Fibroblast of mammary gland (primary cell): ENCODE measurements at regions not wholly inside any gene's neighbourhood (a gene's known extent, or its start where the extent isn't known, plus 50 kb on each side); places are given as distances from the start of the nearest gene placed in this dataset.

Experiments
- DNase-seq: peaks from one replicate; pipeline ENCODE4 v3.0.0-alpha.2; 2010; ENCODE audit warnings: low read depth
- H3K4me3 ChIP-seq: 2 replicates; pipeline ENCODE4 v1.5.1; 2011; ENCODE audit warnings: low read depth, mild to moderate bottlenecking, low read length, moderate library complexity; ENCODE audit not compliant: control insufficient read depth
- TF ChIP-seq, protein P1 (sequence below): conservative IDR thresholded peaks from 2 replicates; pipeline ENCODE4 v1.5.1; 2011; ENCODE audit warnings: low read depth, low read length, inconsistent platforms; ENCODE audit not compliant: control insufficient read depth, insufficient read depth

DNA sequence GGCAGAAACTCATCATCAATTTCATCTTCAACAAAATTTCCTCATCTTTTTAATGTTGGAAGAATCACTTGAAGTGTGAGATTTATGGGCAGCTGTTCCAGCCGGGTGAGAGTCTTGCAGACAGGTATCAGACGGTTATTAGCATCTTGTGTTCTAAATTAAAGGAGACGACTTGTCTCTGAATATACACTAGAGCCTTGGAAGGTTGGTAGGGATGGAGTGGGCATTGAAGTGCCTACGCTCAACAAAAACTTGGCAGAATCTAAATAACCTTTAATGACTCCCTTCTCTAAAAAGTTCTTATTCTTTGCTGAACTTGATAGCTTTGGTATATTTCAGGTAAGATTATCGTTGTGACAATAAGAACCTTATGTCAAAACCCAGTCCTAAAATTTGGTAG, 111.5 kb upstream of the MAGI3 start:
- TF ChIP-seq, protein P1, sequence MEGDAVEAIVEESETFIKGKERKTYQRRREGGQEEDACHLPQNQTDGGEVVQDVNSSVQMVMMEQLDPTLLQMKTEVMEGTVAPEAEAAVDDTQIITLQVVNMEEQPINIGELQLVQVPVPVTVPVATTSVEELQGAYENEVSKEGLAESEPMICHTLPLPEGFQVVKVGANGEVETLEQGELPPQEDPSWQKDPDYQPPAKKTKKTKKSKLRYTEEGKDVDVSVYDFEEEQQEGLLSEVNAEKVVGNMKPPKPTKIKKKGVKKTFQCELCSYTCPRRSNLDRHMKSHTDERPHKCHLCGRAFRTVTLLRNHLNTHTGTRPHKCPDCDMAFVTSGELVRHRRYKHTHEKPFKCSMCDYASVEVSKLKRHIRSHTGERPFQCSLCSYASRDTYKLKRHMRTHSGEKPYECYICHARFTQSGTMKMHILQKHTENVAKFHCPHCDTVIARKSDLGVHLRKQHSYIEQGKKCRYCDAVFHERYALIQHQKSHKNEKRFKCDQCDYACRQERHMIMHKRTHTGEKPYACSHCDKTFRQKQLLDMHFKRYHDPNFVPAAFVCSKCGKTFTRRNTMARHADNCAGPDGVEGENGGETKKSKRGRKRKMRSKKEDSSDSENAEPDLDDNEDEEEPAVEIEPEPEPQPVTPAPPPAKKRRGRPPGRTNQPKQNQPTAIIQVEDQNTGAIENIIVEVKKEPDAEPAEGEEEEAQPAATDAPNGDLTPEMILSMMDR = no peak
- DNase-seq = no peak
- no peak overlapping the region for H3K4me3 ChIP-seq

DNA sequence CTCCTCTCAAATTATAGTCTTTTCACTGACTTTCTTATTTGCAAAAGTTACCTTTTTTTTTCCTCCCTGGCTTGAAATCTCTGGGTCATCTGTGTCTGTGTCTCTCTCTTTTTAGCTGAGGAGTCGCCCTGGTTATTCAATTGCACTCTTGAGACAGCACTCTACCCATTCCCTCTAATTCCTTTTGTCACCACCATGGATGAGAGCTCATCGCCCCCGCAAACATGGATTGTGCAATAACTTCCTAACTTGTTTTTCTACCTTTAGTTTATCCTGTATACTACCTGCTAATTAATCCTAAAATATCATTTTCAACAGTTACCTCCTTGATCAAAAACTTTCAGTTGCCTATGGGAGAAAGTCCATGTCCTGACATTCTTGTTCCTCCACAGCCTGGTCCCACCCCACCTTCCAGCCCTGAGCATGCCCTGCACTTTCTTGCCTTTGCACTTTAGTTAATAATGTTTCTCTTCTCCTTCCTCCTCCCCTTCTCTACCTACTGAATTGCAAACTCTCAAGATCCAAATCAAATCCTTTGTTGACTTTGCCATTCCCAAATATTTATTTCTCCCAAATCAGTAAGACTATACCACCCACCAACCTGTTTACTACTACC, 110.4 kb upstream of the MAGI3 start:
- TF ChIP-seq, protein P1 = no peak
- no peak overlapping the region for H3K4me3 ChIP-seq
- DNase-seq = no peak

DNA sequence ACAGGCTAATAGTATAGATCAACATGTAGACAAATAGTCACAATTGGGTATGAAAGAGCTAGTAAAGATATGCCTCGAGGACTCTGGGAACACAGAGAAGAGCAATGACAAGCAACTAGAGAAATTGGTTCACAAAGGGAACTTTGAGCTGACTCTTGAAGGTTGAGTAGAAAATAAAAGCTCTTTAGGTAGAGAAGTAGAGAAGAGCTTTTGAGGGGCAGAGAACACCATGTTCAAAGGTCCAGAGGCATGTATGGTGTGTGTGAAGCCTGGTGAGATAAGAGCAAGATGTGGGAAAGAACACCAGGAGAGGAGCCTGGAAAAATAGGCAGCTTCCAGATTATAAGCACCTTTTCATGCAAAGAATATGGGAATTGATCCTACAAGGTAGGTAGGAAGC, 109.7 kb upstream of the MAGI3 start:
- no peak overlapping the region for H3K4me3 ChIP-seq
- TF ChIP-seq, protein P1 = no peak
- DNase-seq = no peak

DNA sequence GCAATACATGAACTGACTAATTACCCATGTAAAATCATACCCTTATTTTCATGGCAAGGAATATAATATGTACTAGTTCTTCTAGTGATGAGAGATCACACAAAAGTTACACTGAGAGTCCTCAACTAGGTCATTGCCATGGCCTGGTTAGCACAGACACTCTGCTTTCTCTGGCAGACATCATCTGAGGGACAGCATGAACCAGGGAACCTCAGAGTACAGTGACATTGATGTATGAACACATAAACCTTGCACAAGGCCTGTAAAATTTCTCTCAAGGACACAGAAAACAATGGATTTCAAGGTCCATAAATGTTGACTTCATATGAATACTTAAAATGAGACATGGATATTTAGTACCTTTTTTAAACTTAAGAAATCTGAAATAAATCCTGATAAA, 108.8 kb upstream of the MAGI3 start:
- no peak for DNase-seq
- TF ChIP-seq, protein P1 = no peak
- H3K4me3 ChIP-seq = no peak overlapping the region

DNA sequence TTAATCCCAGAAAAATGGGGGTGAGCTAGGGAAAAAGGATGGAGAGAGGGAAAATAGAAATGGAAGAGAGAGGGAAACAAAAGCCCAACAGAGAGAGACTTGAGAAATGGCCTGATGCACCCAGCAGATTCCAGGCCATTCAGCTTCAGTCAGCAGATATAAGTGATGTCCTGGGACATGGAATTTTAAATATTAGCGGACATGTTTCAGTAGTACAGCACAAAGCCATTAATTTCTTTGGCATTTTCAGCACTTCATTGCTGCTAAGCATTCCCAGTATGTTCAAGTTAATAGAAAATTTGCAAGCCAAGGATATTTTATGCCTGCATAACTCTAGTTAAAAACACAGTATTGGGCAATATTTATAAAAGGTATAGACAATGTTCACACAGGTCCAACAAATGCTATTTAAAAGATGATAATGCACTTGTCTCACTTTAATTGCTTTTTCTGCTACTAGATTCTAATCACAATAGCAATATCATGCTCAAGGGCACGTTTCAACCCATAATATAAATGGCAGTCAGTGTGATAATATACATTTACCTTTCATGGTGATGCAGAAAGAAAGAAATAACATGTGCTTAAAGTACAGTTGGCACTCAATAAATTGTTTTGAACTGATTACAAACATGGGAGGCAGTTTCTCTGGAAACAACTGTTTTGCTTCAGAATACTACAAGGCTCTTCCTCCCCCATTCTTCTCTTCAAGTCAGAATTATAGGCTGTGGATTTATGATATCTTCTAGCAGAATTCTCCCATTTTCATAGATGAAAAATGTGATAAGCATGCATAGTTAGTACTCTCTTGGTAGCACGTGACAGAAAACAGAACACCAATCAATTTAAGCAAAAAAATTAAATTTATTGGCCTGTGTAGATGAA, 108.1 kb upstream of the MAGI3 start:
- no peak overlapping the region for H3K4me3 ChIP-seq
- no peak for DNase-seq
- TF ChIP-seq, protein P1 = no peak

DNA sequence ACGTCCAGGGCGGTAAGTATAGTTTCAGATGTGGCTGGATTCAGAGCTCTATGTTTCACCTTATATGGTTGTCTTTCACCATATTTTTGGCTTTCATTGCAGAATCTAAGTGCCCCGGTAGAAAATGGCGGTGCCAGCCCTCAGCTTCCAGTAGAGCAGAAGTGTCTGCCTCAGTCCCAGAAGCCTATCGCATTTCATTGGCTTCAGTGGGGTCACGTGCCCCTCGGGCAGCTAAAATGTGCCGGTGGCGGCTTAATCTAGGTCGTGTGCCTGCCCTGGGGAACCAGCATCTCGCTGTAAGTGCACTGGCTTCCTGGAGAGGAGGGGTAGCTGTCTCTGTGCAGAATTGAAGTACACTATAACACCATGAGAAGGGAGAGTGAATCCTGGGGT, 107.4 kb upstream of the MAGI3 start:
- TF ChIP-seq, protein P1 = no peak
- H3K4me3 ChIP-seq = no peak overlapping the region
- no peak for DNase-seq

DNA sequence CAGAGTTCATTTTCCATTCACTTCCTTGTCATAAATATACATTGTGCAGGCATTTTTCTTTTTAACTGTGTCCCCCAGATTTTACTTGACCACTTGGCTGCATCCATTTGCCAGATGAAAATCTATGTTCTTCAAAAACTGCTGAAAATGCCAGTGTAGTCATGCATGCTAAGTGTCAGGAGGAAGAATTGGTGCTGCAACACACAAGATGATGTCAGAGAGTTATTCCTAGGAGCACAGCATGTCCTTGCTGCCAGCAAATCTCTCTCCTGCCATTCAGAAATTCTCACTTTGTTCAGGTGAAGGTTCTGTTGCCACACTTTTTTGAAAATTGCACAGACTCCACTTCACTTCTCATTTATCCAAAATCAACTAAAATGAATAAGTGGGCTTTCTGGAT, 106.4 kb upstream of the MAGI3 start:
- H3K4me3 ChIP-seq = no peak overlapping the region
- TF ChIP-seq, protein P1 = no peak
- DNase-seq = peak; percentile 2
